ENCODE measurements at regions not wholly inside any gene's neighbourhood (a gene's known extent, or its start where the extent isn't known, plus 50 kb on each side); places are given as distances from the start of the nearest gene placed in this dataset.

DNA sequence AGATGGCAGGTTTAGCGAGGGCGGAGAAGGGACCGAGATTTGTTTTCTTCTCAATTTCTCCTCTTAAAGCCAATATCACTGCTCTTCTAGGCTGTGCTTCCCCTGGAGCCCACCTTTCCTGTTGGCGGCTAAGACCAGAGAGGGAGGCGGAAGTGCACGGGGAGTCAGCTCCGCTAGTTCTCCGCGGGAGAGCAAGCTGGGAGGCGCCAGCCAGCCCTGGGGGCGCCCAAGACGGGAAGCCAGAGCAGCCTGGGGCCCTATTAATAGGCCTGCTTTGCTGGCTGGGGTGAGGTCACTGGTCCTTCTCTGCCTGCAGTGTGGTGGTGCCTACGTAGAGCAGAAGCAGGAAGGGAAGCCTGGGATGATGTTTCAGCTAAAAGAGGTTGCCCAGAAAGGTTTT is 61.6 kb downstream of the LSM5 start:
- peaks cover 57% of the 10 kb centered on the region for H3K27me3 Mint-ChIP-seq
- POLR2A ChIA-PET = no interaction called here
- DNase-seq (no peak), ATAC-seq (ENCODE audit: low read depth) (no peak)
- H3K4me1 Mint-ChIP-seq = no peaks in the 10 kb centered on the region
- no peak overlapping the region for H3K27ac Mint-ChIP-seq
- intact Hi-C loops (cut with micrococcal nuclease) = no loop called here
- TF ChIP-seq, protein P1, sequence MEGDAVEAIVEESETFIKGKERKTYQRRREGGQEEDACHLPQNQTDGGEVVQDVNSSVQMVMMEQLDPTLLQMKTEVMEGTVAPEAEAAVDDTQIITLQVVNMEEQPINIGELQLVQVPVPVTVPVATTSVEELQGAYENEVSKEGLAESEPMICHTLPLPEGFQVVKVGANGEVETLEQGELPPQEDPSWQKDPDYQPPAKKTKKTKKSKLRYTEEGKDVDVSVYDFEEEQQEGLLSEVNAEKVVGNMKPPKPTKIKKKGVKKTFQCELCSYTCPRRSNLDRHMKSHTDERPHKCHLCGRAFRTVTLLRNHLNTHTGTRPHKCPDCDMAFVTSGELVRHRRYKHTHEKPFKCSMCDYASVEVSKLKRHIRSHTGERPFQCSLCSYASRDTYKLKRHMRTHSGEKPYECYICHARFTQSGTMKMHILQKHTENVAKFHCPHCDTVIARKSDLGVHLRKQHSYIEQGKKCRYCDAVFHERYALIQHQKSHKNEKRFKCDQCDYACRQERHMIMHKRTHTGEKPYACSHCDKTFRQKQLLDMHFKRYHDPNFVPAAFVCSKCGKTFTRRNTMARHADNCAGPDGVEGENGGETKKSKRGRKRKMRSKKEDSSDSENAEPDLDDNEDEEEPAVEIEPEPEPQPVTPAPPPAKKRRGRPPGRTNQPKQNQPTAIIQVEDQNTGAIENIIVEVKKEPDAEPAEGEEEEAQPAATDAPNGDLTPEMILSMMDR (IDR thresholded peaks at IDR 0.05) = no peak
- no peaks in the 10 kb centered on the region for H3K36me3 Mint-ChIP-seq (ENCODE audit: low read depth)
- H3K9me3 Mint-ChIP-seq = peaks cover 6% of the 10 kb centered on the region
- no peak overlapping the region for H3K4me3 Mint-ChIP-seq
- CTCF ChIA-PET = no interaction called here

DNA sequence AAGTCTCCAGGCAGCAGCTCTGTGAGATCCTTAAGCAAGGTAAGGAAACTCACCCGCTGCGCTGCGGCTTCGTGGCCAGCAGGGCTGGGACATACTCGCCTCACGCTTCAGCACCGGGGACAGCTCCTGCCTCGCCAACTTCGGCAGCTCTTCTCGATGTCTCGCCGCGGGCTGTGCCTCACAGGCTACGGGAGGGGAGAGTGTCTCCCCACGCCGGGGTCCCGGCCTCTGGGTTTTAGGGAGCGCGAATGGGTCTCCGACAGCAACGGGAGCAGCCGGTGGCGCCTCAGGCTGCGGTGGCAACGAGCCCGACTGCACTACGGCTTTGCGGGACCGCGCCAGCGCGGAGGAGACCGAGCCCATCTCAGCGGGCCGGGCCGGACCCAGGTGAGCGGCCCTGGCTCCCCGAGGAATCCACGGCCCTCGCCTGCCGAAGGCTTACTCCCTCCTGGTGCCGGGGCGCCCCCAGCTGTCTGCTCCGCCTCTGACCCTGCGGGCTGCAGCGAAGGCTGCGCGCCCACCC is 62.4 kb downstream of the LSM5 start:
- Mint-ChIP-seq H3K4me1 (no peaks in the 10 kb centered on the region), H3K27ac (no peak overlapping the region), H3K36me3 (ENCODE audit: low read depth) (no peaks in the 10 kb centered on the region), H3K4me3 (no peak overlapping the region), H3K27me3 (peaks cover 51% of the 10 kb centered on the region), H3K9me3 (peaks cover 6% of the 10 kb centered on the region)
- TF ChIP-seq, protein P1 (IDR thresholded peaks at IDR 0.05) = no peak
- CTCF ChIA-PET = no interaction called here
- DNase-seq (peak; percentile 36), ATAC-seq (ENCODE audit: low read depth) (no peak)
- intact Hi-C loops (cut with micrococcal nuclease) = no loop called here
- POLR2A ChIA-PET = no interaction called here

DNA sequence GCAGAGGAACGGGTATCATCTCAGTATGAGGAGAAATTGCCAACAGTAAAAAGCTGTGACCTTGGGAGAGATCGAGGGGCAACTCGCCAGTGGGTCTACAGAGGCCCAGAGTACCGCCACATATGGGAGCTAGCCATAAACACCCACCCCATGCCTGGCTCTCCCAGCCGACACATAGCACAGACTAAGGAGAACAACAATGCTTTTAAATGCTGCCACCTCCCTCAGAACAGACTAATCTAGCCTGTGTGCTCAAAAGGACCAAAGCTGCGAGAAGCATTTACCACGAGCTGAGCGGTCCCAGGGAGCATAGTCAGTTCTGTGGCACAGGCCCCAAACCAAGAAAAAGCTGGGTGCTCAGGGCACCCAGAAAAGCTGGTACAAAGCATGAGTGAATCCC is 73.3 kb downstream of the LSM5 start:
- POLR2A ChIA-PET = no interaction called here
- ATAC-seq (ENCODE audit: low read depth) = no peak
- H3K36me3 Mint-ChIP-seq (ENCODE audit: low read depth) = no peaks in the 10 kb centered on the region

DNA sequence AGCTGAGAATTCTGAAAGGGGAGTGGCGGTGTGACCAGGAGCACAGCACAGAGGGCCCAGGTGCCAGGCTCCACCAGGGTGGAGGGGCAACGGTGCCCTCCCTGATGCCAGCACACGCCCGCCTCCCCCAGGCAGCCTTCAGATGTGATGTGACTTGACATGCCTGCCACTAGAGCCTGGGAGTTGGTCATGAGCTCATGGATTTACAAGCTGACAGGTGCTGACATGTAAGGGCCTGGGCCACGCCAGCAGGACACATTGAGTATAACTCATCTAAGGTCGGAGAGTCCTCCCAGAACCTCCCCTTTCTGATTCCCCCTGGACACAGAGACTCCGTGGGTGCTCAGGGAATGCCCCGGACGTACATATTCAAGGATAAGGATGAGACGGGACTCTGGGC is 74.2 kb downstream of the LSM5 start:
- no peak overlapping the region for H3K4me3 Mint-ChIP-seq
- H3K36me3 Mint-ChIP-seq (ENCODE audit: low read depth) = no peaks in the 10 kb centered on the region
- TF ChIP-seq, protein P1 (IDR thresholded peaks at IDR 0.05) = no peak
- no peak overlapping the region for H3K27ac Mint-ChIP-seq
- H3K4me1 Mint-ChIP-seq = no peaks in the 10 kb centered on the region
- POLR2A ChIA-PET = no interaction called here
- H3K27me3 Mint-ChIP-seq = no peaks in the 10 kb centered on the region
- DNase-seq (no peak), ATAC-seq (ENCODE audit: low read depth) (no peak)
- intact Hi-C loops (cut with micrococcal nuclease) = no loop called here
- H3K9me3 Mint-ChIP-seq = no peaks in the 10 kb centered on the region
- CTCF ChIA-PET = no interaction called here

More for the DNA sequence above, 73.3 kb downstream of the LSM5 start:
- no peak for DNase-seq
- no peak overlapping the region for H3K4me3 Mint-ChIP-seq
- no peaks in the 10 kb centered on the region for H3K4me1 Mint-ChIP-seq
- TF ChIP-seq, protein P1 (IDR thresholded peaks at IDR 0.05) = no peak
- no peaks in the 10 kb centered on the region for H3K9me3 Mint-ChIP-seq
- H3K27ac Mint-ChIP-seq = no peak overlapping the region
- intact Hi-C loops (cut with micrococcal nuclease) = no loop called here
- CTCF ChIA-PET = interaction anchor here (0.5 kb wide), 1 partner anchor 955 kb away, joined by 3 read pairs; no protein-coding TSS in a partner anchor
- H3K27me3 Mint-ChIP-seq = peaks cover 2% of the 10 kb centered on the region

DNA sequence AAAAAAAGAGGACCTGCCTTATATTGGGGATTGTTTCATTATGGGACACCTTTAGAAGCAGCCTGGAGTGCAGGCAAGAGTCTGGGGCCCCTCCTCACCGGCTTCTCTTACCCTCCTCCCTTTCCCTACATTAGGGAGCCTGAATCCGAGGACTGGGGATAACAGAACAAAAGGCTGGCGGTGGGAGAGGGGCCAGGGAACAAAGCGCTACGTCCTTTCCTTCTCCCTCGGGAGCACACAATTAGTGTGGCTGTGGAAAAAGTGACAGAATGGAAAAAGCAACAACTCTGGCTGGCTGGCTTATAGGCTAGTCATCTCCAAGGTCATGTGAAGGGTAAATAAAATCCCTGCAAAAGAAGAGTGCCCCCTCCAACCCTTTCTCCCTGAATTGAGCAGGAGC is 74.7 kb downstream of the LSM5 start:
- no peaks in the 10 kb centered on the region for H3K36me3 Mint-ChIP-seq (ENCODE audit: low read depth)
- ChIA-PET POLR2A (no interaction called here), CTCF (no interaction called here)
- intact Hi-C loops (cut with micrococcal nuclease) = no loop called here
- no peak for ATAC-seq (ENCODE audit: low read depth)
- TF ChIP-seq, protein P1 (IDR thresholded peaks at IDR 0.05) = no peak
- peaks cover 3% of the 10 kb centered on the region for H3K27me3 Mint-ChIP-seq
- no peak overlapping the region for H3K27ac Mint-ChIP-seq
- H3K4me1 Mint-ChIP-seq = no peaks in the 10 kb centered on the region
- peaks cover 2% of the 10 kb centered on the region for H3K9me3 Mint-ChIP-seq
- H3K4me3 Mint-ChIP-seq = no peak overlapping the region
- no peak for DNase-seq

Measured in activated B cell treated with CpG ODN at 0.5 μM for 24 hours (primary cell).